ENCODE measurements at regions not wholly inside any gene's neighbourhood (a gene's known extent, or its start where the extent isn't known, plus 50 kb on each side); places are given as distances from the start of the nearest gene placed in this dataset.

GRCh38 chr4:45199736-45200135, 473.4 kb upstream of the GNPDA2 start:
- no peak for DNase-seq (ENCODE audit: low read depth in 2 of 2)
- H3K79me2 ChIP-seq (ENCODE audit: control insufficient read depth, insufficient read depth, low read length), result no peaks in the 10 kb centered on the region
- H3K4me2 ChIP-seq (ENCODE audit: extremely low read depth, insufficient read depth, low read length), result no peak overlapping the region
- H2AFZ ChIP-seq (ENCODE audit: low read length), result no peak overlapping the region
- H3K27ac ChIP-seq (ENCODE audit: insufficient read depth, low read length), result no peak overlapping the region
- no peaks in the 10 kb centered on the region for H4K20me1 ChIP-seq (ENCODE audit: control insufficient read depth, extremely low read depth, insufficient read depth, low read length)
- TF ChIP-seq EZH2 (IDR thresholded peaks at IDR 0.05; ENCODE audit: low read length, missing control alignments), result no peak
- no peak for TF ChIP-seq CTCF (conservative IDR thresholded peaks at IDR 0.05 in 1 of 2, IDR thresholded peaks at IDR 0.05 in 1 of 2; ENCODE audit: low read depth in 1 of 2, low read length in 2 of 2)
- H3K4me1 ChIP-seq (ENCODE audit: control insufficient read depth, extremely low read depth, insufficient read depth, low read length), result no peaks in the 10 kb centered on the region
- H3K27me3 ChIP-seq (ENCODE audit: control insufficient read depth, insufficient read depth, low read length), result no peaks in the 10 kb centered on the region
- no peak overlapping the region for H3K9ac ChIP-seq (ENCODE audit: insufficient read depth, low read length)
- no peaks in the 10 kb centered on the region for H3K9me3 ChIP-seq (ENCODE audit: control insufficient read depth, insufficient read depth, low read depth, low read length)
- H3K36me3 ChIP-seq (ENCODE audit: control insufficient read depth, insufficient read depth, low read length), result no peaks in the 10 kb centered on the region
- no peak overlapping the region for H3K4me3 ChIP-seq (replicated peaks in 1 of 4; ENCODE audit: control extremely low read depth in 1 of 4, insufficient read depth in 1 of 4, low read depth in 3 of 4, low read length in 4 of 4)

GRCh38 chr4:45188501-45188900, 462.1 kb upstream of the GNPDA2 start:
- Histone ChIP-seq H4K20me1 (ENCODE audit: control insufficient read depth, extremely low read depth, insufficient read depth, low read length) (no peaks in the 10 kb centered on the region), H3K27ac (ENCODE audit: insufficient read depth, low read length) (no peak overlapping the region), H3K4me3 (replicated peaks in 1 of 4; ENCODE audit: control extremely low read depth in 1 of 4, insufficient read depth in 1 of 4, low read depth in 3 of 4, low read length in 4 of 4) (no peak overlapping the region), H3K36me3 (ENCODE audit: control insufficient read depth, insufficient read depth, low read length) (no peaks in the 10 kb centered on the region), H3K9ac (ENCODE audit: insufficient read depth, low read length) (no peak overlapping the region), H2AFZ (ENCODE audit: low read length) (no peak overlapping the region), H3K27me3 (ENCODE audit: control insufficient read depth, insufficient read depth, low read length) (no peaks in the 10 kb centered on the region), H3K9me3 (ENCODE audit: control insufficient read depth, insufficient read depth, low read depth, low read length) (no peaks in the 10 kb centered on the region), H3K4me2 (ENCODE audit: extremely low read depth, insufficient read depth, low read length) (no peak overlapping the region), H3K79me2 (ENCODE audit: control insufficient read depth, insufficient read depth, low read length) (no peaks in the 10 kb centered on the region), H3K4me1 (ENCODE audit: control insufficient read depth, extremely low read depth, insufficient read depth, low read length) (no peaks in the 10 kb centered on the region)
- DNase-seq (ENCODE audit: low read depth in 2 of 2), result no peak
- TF ChIP-seq CTCF (conservative IDR thresholded peaks at IDR 0.05 in 1 of 2, IDR thresholded peaks at IDR 0.05 in 1 of 2; ENCODE audit: low read depth in 1 of 2, low read length in 2 of 2) (no peak), EZH2 (IDR thresholded peaks at IDR 0.05; ENCODE audit: low read length, missing control alignments) (no peak)

- no peaks in the 10 kb centered on the region for H3K9me3 ChIP-seq (ENCODE audit: control insufficient read depth, insufficient read depth, low read depth, low read length)
- no peaks in the 10 kb centered on the region for H3K27me3 ChIP-seq (ENCODE audit: control insufficient read depth, insufficient read depth, low read length)
- no peak overlapping the region for H3K4me3 ChIP-seq (replicated peaks in 1 of 4; ENCODE audit: control extremely low read depth in 1 of 4, insufficient read depth in 1 of 4, low read depth in 3 of 4, low read length in 4 of 4)
- H3K27ac ChIP-seq (ENCODE audit: insufficient read depth, low read length), result no peak overlapping the region
- H3K79me2 ChIP-seq (ENCODE audit: control insufficient read depth, insufficient read depth, low read length), result no peaks in the 10 kb centered on the region
- H3K36me3 ChIP-seq (ENCODE audit: control insufficient read depth, insufficient read depth, low read length), result no peaks in the 10 kb centered on the region
- H2AFZ ChIP-seq (ENCODE audit: low read length), result no peak overlapping the region
- TF ChIP-seq CTCF (conservative IDR thresholded peaks at IDR 0.05 in 1 of 2, IDR thresholded peaks at IDR 0.05 in 1 of 2; ENCODE audit: low read depth in 1 of 2, low read length in 2 of 2) (no peak), EZH2 (IDR thresholded peaks at IDR 0.05; ENCODE audit: low read length, missing control alignments) (no peak)
- H3K9ac ChIP-seq (ENCODE audit: insufficient read depth, low read length), result no peak overlapping the region
- no peak overlapping the region for H3K4me2 ChIP-seq (ENCODE audit: extremely low read depth, insufficient read depth, low read length)
- no peaks in the 10 kb centered on the region for H4K20me1 ChIP-seq (ENCODE audit: control insufficient read depth, extremely low read depth, insufficient read depth, low read length)
- H3K4me1 ChIP-seq (ENCODE audit: control insufficient read depth, extremely low read depth, insufficient read depth, low read length), result no peaks in the 10 kb centered on the region
- no peak for DNase-seq (ENCODE audit: low read depth in 2 of 2)
Measured at GRCh38 chr4:45186249-45186648, 459.9 kb upstream of the GNPDA2 start.

Data from fibroblast of lung (primary cell).